Omental fat pad (tissue), 3 donors: ENCODE measurements at regions not wholly inside any gene's neighbourhood (a gene's known extent, or its start where the extent isn't known, plus 50 kb on each side); places are given as distances from the start of the nearest gene placed in this dataset.

Experiments used
- ATAC-seq: fragments of 150-250 bp; one replicate; pipeline ENCODE4 v1.9.1; 2016; ENCODE audit warnings: mild to moderate bottlenecking, moderate library complexity; ENCODE audit not compliant: low FRiP score
- DNase-seq: peaks from one replicate; pipeline ENCODE4 v3.0.0-alpha.2; 2019; ENCODE audit warnings: low spot score
- CTCF ChIP-seq, 3 donors: fragments of 450-650 bp; IDR thresholded peaks; one replicate each; pipeline ENCODE4 v1.5.1; 2016 to 2017; ENCODE audit warnings: antibody characterized with exemption in 3 of 3, mild to moderate bottlenecking in 3 of 3, moderate library complexity in 2 of 3

- no peak for DNase-seq
- ATAC-seq, result no peak
- TF ChIP-seq CTCF (IDR thresholded peaks at IDR 0.05), result no peak
Measured at GRCh38 chr14:106850913-106851825, 1324.8 kb downstream of the TMEM121 start.

GRCh38 chr14:106872611-106873446 lies 1346.4 kb downstream of the TMEM121 start:
- ATAC-seq, result no peak
- no peak for DNase-seq
- TF ChIP-seq CTCF (IDR thresholded peaks at IDR 0.05), result no peak

GRCh38 chr14:106874350-106874749 lies 1348.0 kb downstream of the TMEM121 start:
- DNase-seq (no peak), ATAC-seq (no peak)
- TF ChIP-seq CTCF (IDR thresholded peaks at IDR 0.05), result no peak

- DNase-seq (no peak), ATAC-seq (no peak)
- TF ChIP-seq CTCF (IDR thresholded peaks at IDR 0.05), result no peak
Measured at GRCh38 chr14:106875503-106875902, 1349.1 kb downstream of the TMEM121 start.

- ATAC-seq (no peak), DNase-seq (no peak)
- no peak for TF ChIP-seq CTCF (IDR thresholded peaks at IDR 0.05)
Measured at GRCh38 chr14:106876711-106877110, 1350.3 kb downstream of the TMEM121 start.

- ATAC-seq, result no peak
- no peak for TF ChIP-seq CTCF (IDR thresholded peaks at IDR 0.05)
Measured at GRCh38 chr14:106877517-106877916, 1351.1 kb downstream of the TMEM121 start.

More at GRCh38 chr14:106877517-106877916, 1351.1 kb downstream of the TMEM121 start:
- no peak for DNase-seq
